Kidney capillary endothelial cell (primary cell): ENCODE measurements at regions not wholly inside any gene's neighbourhood (a gene's known extent, or its start where the extent isn't known, plus 50 kb on each side); places are given as distances from the start of the nearest gene placed in this dataset.
"Not testable (repeated sequence)": the region's sequence is repeated elsewhere in the genome, so short reads cannot be mapped to it uniquely, and the experiment has no call there.

Experiments
- DNase-seq: peaks from one replicate; pipeline ENCODE4 v3.0.0-alpha.2; 2018; ENCODE audit warnings: low spot score

GRCh38 chr2:56807861-56808260 is 624.1 kb downstream of the CCDC85A start:
- DNase-seq: no peak

DNA sequence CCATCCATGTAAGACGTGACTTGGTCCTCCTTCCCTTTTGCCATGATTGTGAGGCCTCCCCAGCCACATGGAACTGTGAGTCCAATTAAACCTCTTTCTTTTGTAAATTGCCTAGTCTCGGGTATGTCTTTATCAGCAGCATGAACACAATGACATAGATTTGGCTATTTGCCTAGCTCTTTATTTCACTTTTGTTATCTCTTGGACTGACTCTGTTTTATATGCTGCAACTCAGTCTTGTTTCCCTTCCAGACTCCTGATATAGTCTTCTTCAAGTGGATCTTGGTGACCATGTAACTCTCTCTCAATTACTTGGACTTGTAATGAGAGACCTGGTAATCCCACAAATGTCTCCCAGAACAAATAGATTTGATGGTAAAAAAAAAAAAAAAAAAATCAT is 627.6 kb downstream of the CCDC85A start:
- DNase-seq: no peak

GRCh38 chr2:56812432-56812831 is 628.6 kb downstream of the CCDC85A start:
- no peak for DNase-seq

GRCh38 chr2:56813490-56813889 is 629.7 kb downstream of the CCDC85A start:
- no peak for DNase-seq

- no peak for DNase-seq
Observed at GRCh38 chr2:56816666-56817065, 632.9 kb downstream of the CCDC85A start.

DNA sequence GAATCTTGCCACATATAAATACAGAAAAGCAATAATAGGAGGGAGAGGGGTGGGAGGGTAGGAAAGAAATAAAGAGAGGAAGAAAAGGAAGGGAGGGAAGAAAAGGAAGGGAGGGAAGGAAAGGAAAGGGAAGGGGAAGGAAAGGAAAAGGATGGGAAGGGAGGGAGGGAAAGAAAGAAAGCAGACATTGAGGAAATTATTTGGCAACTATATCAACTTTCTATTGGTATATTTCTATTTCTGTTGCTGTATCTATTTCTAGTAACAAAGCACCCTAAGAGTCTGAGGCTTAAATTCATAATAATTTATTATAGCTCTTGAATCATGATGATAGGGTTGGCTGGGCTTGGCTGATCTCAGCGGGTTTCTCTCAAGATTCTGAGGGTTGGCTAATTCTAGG is 648.0 kb downstream of the CCDC85A start:
- DNase-seq: no peak

DNA sequence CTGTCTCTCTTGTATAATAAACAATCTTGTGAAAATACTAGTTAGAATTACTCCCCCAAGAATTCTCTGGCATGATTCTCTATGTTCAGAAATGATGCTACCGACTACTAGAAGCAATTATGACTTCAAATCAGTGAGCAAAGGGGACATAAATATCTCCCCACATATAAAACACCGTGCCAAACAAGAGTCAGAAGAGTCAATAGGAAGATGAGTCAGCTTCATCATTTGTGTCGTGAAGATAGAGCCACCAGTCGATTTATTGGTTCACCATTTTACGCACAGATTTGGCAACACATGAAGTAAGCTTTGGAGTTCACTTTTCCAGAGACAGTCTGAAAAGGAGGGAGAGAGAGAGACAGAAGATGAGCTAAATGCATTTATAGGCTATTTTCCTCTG is 650.9 kb downstream of the CCDC85A start:
- DNase-seq: no peak

- not testable (repeated sequence) for DNase-seq
Observed at GRCh38 chr2:56840009-56840408, 656.2 kb downstream of the CCDC85A start.

- no peak for DNase-seq
Observed at GRCh38 chr2:56860991-56861390, 677.2 kb downstream of the CCDC85A start.

- DNase-seq: no peak
Observed at GRCh38 chr2:56871644-56872043, 687.9 kb downstream of the CCDC85A start.

GRCh38 chr2:56874717-56875116 is 690.9 kb downstream of the CCDC85A start:
- DNase-seq: no peak

DNA sequence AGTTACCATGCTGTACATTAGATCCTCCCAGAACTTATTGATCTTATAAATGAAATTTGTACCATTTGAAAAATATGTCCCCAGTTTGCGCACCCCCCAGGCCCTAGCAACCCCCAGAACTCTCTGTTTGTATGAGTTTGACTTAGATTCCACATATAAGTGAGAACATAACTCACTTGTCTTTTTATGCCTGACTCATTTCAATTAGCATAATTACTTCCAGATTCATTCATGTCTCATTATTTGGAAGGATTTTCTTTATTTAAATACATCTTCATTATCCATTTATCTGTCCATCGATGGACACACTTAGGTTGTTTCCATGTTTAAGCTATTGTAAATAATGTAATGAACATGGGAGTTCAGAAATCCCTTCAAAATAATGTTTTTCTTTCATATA is 705.9 kb downstream of the CCDC85A start:
- no peak for DNase-seq

- DNase-seq: no peak
Observed at GRCh38 chr2:56892382-56892781, 708.6 kb downstream of the CCDC85A start.

GRCh38 chr2:56898986-56899385 is 715.2 kb downstream of the CCDC85A start:
- no peak for DNase-seq

GRCh38 chr2:56912490-56912889 is 728.7 kb downstream of the CCDC85A start:
- no peak for DNase-seq

GRCh38 chr2:56918790-56919189 is 735.0 kb downstream of the CCDC85A start:
- no peak for DNase-seq

GRCh38 chr2:56933976-56934375 is 750.2 kb downstream of the CCDC85A start:
- no peak for DNase-seq

GRCh38 chr2:56934866-56935265 is 751.1 kb downstream of the CCDC85A start:
- no peak for DNase-seq

- DNase-seq: no peak
Observed at GRCh38 chr2:56940054-56940453, 756.3 kb downstream of the CCDC85A start.

- no peak for DNase-seq
Observed at GRCh38 chr2:56952871-56953270, 769.1 kb downstream of the CCDC85A start.

DNA sequence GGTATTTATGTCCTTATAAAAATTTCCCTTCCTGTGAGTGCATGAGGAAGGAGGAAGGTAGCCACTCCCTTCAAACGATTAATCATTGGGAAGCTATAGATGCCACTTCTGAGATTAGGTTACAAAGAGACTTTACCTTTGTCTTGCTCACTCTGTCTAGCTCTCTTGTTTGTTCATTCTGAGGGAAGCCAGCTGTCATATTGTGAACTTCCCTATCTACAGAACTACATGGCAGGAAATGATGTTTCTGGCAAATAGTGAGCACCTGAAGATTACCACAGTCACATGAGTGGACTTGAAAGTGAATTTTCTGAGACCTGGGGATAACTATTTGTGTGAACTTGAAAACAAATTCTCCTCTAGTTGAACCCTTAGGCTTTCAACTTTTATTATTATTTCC is 776.8 kb downstream of the CCDC85A start:
- DNase-seq: no peak

DNA sequence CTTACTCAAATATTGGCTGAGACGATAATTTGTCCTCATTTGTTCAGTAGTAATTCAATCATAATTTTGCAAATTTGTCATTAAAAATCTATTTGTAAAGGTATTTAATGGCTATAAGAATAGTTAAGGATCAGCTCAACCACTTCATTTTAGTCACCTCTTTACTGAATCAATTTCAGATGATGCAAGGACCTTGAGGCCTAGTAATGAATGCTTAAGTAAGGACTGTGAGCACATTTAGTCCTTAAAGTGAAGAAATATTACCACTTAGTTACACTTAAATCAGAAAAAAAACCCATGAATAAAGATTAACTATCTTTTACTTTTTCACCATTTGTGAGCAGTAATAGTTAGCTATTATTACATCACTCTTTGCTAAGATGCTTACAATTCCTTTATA is 778.9 kb downstream of the CCDC85A start:
- no peak for DNase-seq

GRCh38 chr2:56969513-56969912 is 785.7 kb downstream of the CCDC85A start:
- no peak for DNase-seq

DNA sequence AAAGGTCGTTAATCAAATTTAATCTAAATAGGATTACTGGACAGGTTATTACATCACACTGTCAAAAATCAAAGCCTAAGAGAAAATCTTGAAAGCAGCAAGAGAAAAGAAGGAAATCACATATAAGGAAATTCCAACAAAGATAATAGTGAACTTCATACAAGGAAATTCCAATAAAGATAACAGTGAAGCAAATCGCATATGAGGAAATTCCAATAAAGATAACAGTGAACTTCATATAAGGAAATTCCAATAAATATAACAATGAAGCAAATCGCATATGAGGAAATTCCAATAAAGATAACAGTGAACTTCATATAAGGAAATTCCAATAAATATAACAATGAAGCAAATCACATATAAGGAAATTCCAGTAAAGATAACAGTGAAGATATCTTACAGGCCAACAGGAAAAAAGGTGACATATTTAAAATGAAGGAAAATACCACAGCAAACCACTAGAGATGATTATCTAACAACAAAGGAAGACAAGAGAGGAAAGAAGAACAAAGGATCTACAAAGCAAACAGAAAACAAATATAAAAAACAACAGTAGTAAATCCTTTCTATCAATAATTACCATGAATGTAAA is 787.7 kb downstream of the CCDC85A start:
- DNase-seq: no peak

DNA sequence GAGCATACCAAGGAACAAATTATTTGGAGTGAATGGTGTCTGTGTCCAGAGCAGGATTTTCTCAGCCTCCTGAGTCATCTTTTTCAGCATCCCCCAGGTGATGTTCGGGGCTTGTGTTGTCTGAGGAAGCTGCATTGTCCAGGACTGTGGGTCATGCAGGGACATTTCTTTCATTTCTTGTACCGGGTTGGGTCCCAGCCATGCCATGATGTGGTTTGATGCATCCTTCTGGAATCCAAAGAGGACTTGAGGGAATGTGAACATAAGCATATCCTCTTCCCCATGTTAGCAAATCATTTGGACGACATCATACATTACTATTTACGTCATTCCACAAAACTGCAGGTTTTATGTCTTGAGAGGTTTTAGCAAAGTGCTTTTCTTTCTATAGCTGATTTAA is 797.8 kb downstream of the CCDC85A start:
- DNase-seq: no peak
